Activated T-cell treated with anti-CD3 and anti-CD28 coated beads for 48 hours (primary cell): ENCODE measurements at regions not wholly inside any gene's neighbourhood (a gene's known extent, or its start where the extent isn't known, plus 50 kb on each side); places are given as distances from the start of the nearest gene placed in this dataset.
"Not testable (repeated sequence)": the region's sequence is repeated elsewhere in the genome, so short reads cannot be mapped to it uniquely, and the experiment has no call there.

ENCODE experiments used
- DNase-seq: peaks from one replicate; pipeline ENCODE4 v3.0.0-alpha.2; 2020; ENCODE audit warnings: low read depth

GRCh38 chr2:117199511-117199910 is 615.0 kb upstream of the DDX18 start:
- DNase-seq, result no peak

GRCh38 chr2:117212562-117212961 is 601.9 kb upstream of the DDX18 start:
- DNase-seq, result no peak

GRCh38 chr2:117217145-117217544 is 597.3 kb upstream of the DDX18 start:
- no peak for DNase-seq

- DNase-seq, result no peak
Measured at GRCh38 chr2:117222809-117223208, 591.7 kb upstream of the DDX18 start.

- DNase-seq, result no peak
Measured at GRCh38 chr2:117232305-117232704, 582.2 kb upstream of the DDX18 start.

DNA sequence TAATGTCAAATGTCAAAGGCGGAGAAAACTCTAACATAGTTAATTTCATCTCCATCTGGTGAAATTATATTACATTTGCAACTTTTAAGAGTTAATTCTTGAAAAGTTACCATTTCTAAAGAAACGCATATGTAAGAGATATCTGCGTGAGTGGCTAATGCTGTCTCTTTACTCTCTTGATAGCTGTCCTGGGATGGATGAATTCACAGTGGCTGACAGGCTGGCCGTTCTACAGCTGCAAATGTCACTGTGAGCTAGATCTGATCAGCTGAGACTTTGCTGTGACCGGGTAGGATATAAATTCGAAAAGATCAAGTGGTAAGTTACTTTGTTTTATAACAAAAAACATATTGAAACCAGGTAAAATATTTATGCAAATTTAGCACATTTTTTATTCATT is 557.1 kb upstream of the DDX18 start:
- DNase-seq, result no peak

GRCh38 chr2:117269574-117269973 is 544.9 kb upstream of the DDX18 start:
- no peak for DNase-seq

- DNase-seq, result no peak
Measured at GRCh38 chr2:117271631-117272030, 542.9 kb upstream of the DDX18 start.

DNA sequence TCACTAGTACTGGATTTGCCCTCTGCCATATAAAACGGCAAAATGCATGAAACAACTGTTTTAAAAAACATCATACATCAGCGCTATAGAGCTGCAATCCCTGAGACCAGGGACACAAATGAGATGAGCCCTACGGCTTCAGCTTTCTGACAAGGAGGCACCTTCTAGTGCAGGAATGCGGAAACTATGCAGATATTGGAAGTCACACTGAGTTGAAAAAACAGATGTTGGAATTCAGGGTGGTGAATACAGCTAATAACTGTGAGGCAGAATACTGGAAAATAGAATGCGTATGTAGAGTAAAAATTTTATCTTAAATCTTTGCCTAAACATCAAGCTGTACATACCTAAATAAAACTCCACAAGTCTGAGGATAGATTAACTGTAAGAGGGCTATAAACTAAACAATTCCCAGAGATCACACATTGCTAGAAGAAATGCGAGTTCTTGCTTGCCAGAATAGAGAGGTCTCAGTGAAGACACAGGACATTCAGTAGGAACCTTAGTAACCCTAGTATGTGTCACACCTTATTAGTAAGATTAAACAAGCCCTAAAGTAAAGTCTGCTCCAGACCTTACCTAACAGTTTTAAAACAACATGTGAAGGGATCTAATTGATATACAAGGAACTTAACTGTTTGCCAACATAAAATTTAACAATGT is 541.4 kb upstream of the DDX18 start:
- DNase-seq, result no peak

DNA sequence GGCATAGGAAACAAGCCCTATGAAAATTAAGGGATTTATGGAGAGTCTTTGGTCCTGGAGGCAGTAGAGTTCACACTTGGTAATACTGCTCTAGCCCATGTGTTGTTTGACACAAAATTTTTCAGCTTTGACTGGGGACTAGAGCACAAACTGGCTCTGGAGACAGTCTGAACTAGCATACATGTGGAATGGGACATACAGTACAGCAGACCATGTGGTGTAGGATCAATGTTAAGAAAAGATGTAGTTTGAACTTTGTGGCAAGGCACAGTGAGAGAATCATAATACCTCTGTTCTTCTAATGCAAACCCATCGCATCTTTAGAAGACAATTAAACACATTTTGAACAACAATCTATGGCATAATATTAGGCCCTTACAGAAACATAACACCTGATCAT is 521.5 kb upstream of the DDX18 start:
- DNase-seq, result no peak

DNA sequence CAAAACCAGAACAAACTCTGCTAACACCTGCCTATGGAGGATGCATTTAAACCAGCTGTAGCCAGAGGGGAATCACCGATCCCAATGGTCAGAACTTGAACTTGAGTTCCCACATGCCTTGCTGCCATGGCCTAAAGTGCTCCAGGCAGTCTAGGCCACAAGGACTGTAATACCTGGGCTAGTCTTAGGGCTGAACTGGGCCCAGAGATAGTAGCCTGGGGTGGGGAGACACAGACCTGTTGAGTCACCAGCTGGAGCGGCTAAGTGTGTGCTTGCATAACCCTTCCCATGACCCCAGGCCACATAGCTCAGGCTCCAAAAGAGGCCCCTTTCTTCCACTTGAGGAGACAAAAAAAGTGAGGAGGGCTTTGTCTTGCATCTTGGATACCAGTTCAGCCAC is 515.0 kb upstream of the DDX18 start:
- no peak for DNase-seq

DNA sequence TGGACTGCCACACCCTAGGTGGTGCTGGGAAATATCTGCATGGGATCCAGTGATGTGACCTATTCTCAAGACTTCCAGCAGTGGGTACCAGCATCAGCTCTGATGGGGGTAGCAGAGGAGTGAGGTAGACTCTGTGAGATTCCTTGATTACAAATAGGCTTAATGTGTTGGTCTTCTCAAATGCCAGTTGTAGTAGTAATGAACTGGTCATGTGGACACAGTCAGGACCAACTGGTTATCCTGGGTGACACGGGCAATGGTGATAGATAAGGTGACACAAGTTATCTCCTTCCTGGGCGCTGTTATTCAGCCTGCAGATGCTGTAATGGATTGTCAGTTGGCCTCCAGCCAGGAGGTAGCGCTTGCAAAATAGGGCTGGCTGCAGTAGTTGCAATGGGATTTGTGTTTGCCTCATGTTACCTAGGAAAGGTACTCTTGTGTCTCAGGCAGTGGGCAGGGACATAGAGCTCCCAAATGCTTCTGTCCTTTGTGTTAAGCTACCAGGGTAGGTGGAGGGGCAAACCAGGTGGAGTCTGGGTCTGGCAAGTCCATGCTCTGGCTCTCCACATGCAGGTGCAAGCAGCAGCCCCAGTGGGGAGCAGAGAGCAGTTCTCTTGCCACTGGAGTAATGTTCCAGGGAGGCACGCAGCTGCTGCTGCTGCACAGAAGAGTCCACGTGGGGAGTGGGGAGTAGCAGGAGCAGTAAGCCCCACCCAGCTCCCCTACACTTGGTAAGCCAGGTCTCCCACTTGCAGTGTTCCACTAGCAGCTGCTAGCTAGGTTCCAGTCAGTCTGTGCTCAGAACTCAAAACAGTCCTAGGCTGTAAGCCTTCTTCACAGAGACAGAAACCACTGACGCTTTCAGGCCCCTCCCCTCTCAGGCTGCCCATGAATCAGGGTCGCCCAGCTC is 505.4 kb upstream of the DDX18 start:
- no peak for DNase-seq

- DNase-seq, result no peak
Measured at GRCh38 chr2:117321816-117322215, 492.7 kb upstream of the DDX18 start.

- no peak for DNase-seq
Measured at GRCh38 chr2:117323331-117323730, 491.2 kb upstream of the DDX18 start.

- no peak for DNase-seq
Measured at GRCh38 chr2:117330641-117331040, 483.9 kb upstream of the DDX18 start.

GRCh38 chr2:117335967-117336366 is 478.5 kb upstream of the DDX18 start:
- DNase-seq, result no peak

- DNase-seq, result no peak
Measured at GRCh38 chr2:117336496-117336895, 478.0 kb upstream of the DDX18 start.

DNA sequence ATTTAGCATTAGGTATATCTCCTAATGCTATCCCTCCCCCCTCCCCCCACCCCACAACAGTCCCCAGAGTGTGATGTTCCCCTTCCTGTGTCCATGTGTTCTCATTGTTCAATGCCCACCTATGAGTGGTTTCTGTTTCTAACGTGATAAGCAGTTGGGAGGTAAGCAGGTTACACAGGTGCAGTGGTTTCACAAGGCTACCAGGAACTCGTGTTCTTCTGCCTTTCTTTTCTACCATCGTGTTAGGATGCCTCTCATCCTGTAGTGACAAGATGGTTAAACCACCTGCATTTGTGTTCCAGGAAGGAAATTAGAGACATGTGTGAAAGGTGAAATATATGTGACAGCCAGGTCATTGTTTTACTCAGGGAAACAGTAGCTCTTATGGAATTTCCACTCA is 476.5 kb upstream of the DDX18 start:
- DNase-seq, result not testable (repeated sequence)

DNA sequence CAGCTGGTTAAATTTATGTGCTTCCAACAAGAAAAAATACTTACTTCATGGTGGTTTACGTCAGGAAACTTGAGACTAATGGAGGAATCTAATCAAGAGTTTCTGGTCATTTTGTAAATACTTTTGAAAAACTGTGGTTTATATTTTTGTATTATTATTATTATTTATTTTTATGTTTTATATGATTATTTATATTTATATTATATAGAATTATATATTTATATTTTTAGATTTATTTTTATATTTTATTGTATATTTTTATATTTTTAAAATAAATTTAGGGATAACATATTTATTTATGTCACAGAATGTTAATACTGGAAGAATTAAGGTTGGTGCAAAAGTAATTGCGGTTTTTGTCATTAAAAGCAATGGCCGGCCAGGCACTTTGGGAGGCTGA is 474.5 kb upstream of the DDX18 start:
- no peak for DNase-seq

DNA sequence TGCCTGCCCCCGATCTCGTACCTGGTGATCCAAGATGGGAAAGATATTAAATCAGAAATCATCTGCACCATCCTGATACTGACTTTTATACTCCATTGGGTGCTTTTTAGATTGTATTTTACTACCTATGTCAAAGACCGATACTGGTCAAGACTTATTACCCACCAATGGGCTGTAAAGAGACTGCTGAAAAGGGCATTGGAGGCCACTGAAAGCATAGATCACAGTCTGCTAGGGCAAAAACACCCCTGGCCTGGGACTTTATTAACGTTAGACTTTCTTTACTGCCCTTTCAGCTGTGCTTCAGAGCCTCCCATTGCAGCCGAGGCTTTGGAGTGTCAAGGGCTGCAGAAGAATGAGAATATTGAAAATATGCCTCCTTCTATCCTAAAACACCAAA is 472.8 kb upstream of the DDX18 start:
- no peak for DNase-seq

DNA sequence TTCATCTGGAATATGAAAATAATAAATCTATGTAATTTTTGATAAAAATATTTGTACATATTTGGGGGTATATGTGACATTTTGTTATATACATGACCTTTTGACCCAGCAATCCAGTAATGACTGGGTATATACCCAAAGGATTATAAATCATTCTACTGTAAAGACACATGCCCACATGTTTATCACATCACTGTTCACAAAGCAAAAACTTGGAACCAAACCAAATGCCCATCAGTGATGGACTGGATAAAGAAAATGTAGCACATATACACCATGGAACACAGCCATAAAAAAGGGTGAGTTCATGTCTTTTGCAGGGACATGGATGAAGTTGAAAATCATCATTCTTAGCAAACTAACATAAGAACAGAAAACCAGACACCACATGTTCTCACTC is 472.1 kb upstream of the DDX18 start:
- no peak for DNase-seq

- DNase-seq, result no peak
Measured at GRCh38 chr2:117349687-117350086, 464.8 kb upstream of the DDX18 start.

DNA sequence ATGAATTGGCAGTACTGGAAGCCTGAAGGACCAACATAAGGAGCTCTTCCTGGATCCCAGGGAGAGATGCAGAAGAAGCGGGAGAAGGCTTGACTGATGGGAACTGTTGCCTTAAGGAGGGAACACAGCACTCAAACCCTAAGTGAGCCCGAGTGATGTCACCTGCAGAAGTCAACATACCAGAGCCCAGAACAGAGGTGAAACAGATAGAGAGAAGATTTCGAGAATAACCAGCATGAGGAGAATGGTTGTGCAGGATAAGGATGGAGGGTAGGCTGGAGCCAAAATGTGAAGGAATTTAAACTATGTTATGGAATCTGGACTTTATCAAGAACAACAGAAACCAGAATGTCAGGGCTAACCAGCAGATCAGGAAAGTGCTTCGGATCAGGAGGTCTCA is 463.1 kb upstream of the DDX18 start:
- DNase-seq, result no peak
